MCF 10A (cell line): ENCODE measurements at regions not wholly inside any gene's neighbourhood (a gene's known extent, or its start where the extent isn't known, plus 50 kb on each side); places are given as distances from the start of the nearest gene placed in this dataset.

Experiments used
- BruUV-seq: library from RNA; stranded (reverse); fragments of 400-500 nt; replicated peaks from 2 replicates; lab custom pipeline; 2021; lab: Mats Ljungman, UMichigan
- CTCF ChIA-PET: fragments of 300-600 bp; sonication (Branson Sonifier 250); formaldehyde crosslinking; extraction: SDS; loops from one replicate; lab custom pipeline; 2021; ENCODE audit warnings: antibody characterized with exemption, inconsistent platforms; lab: Yijun Ruan, JAX
- POLR2A ChIA-PET: fragments of 300-600, 350-650 bp; sonication (Branson Sonifier 250); formaldehyde crosslinking; extraction: SDS; loops from one replicate; lab custom pipeline; 2020; ENCODE audit warnings: antibody characterized with exemption, inconsistent platforms; lab: Yijun Ruan, JAX
- DNase-seq: peaks from one replicate; pipeline ENCODE4 v3.0.0-alpha.2; 2018; ENCODE audit not compliant: unreplicated experiment
- H3K27ac Mint-ChIP-seq: one replicate; pipeline ENCODE4 v1.8.0; 2022; ENCODE audit warnings: mild to moderate bottlenecking, low read depth, mixed read lengths; ENCODE audit not compliant: unreplicated experiment
- H3K27me3 Mint-ChIP-seq: one replicate; pipeline ENCODE4 v1.8.0; 2022; ENCODE audit warnings: mixed read lengths; ENCODE audit not compliant: insufficient read depth, unreplicated experiment
- H3K36me3 Mint-ChIP-seq: one replicate; pipeline ENCODE4 v1.8.0; 2022; ENCODE audit warnings: mild to moderate bottlenecking, moderate library complexity, mixed read lengths; ENCODE audit not compliant: insufficient read depth, unreplicated experiment
- H3K4me1 Mint-ChIP-seq: one replicate; pipeline ENCODE4 v1.8.0; 2022; ENCODE audit warnings: mixed read lengths; ENCODE audit not compliant: insufficient read depth, unreplicated experiment
- H3K4me3 Mint-ChIP-seq: one replicate; pipeline ENCODE4 v1.8.0; 2022; ENCODE audit warnings: mild to moderate bottlenecking, moderate library complexity, mixed read lengths; ENCODE audit not compliant: unreplicated experiment
- H3K9me3 Mint-ChIP-seq: one replicate; pipeline ENCODE4 v1.8.0; 2022; ENCODE audit warnings: mixed read lengths; ENCODE audit not compliant: unreplicated experiment
- intact Hi-C: fragments of 100-400 bp; cut with micrococcal nuclease; formaldehyde crosslinking; loops from 2 replicates; pipeline ENCODE4 v1.14.1; 2022
- TF ChIP-seq, protein P1 (sequence below): fragments of 200-600 bp; IDR thresholded peaks from one replicate; pipeline ENCODE4 v1.8.0; 2022; ENCODE audit warnings: antibody characterized with exemption, mild to moderate bottlenecking; ENCODE audit not compliant: unreplicated experiment

DNA sequence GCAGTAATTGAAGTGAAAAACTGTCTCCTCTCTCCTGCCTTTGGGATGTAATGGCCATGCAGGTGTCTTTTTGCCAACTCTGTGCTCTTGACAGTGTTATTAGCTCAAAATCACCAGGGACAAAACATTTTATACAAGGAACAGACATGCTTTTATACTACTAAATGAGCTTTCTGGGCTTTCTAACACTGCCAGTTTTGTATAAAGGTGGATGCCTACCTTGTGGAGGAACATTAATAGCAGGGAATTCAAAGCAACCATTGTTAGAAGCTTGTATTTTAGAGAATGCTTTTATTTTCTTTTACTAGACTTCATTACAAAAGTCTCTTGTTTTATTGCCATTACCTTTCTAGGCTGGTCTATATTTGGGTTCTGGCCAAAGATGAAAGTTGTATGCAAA, 54.7 kb upstream of the ARSJ start:
- ChIA-PET POLR2A (no interaction called here), CTCF (no interaction called here)
- DNase-seq, result no peak
- no peak overlapping the region for H3K4me3 Mint-ChIP-seq
- no TSS peak for BruUV-seq
- H3K9me3 Mint-ChIP-seq, result no peaks in the 10 kb centered on the region
- H3K27ac Mint-ChIP-seq, result no peak overlapping the region
- TF ChIP-seq, protein P1, sequence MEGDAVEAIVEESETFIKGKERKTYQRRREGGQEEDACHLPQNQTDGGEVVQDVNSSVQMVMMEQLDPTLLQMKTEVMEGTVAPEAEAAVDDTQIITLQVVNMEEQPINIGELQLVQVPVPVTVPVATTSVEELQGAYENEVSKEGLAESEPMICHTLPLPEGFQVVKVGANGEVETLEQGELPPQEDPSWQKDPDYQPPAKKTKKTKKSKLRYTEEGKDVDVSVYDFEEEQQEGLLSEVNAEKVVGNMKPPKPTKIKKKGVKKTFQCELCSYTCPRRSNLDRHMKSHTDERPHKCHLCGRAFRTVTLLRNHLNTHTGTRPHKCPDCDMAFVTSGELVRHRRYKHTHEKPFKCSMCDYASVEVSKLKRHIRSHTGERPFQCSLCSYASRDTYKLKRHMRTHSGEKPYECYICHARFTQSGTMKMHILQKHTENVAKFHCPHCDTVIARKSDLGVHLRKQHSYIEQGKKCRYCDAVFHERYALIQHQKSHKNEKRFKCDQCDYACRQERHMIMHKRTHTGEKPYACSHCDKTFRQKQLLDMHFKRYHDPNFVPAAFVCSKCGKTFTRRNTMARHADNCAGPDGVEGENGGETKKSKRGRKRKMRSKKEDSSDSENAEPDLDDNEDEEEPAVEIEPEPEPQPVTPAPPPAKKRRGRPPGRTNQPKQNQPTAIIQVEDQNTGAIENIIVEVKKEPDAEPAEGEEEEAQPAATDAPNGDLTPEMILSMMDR, result no peak
- H3K36me3 Mint-ChIP-seq, result no peaks in the 10 kb centered on the region
- no peaks in the 10 kb centered on the region for H3K27me3 Mint-ChIP-seq
- no peaks in the 10 kb centered on the region for H3K4me1 Mint-ChIP-seq
- intact Hi-C loops, result no loop called here

DNA sequence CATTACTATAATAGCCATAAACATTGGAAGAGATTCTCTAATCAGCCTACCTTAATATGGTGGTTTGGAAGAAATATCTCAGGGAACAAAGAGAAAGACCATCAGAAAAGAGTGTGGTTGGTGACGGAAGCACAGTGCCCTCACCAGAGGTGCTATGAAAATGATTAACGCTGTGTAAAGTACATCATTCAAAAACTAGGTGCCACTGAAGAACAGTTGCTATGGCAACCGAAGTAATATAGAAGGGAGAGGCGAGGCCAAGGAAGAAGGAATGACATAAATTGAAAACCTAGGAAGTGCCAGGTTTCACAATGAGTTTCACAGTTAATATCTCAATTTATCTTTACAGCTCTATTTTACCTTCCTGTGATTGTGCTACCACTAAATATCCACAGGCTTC, 57.0 kb upstream of the ARSJ start:
- Mint-ChIP-seq H3K27me3 (no peaks in the 10 kb centered on the region), H3K4me1 (peaks cover 6% of the 10 kb centered on the region), H3K4me3 (no peak overlapping the region), H3K36me3 (no peaks in the 10 kb centered on the region), H3K9me3 (no peaks in the 10 kb centered on the region), H3K27ac (no peak overlapping the region)
- intact Hi-C loops, result no loop called here
- TF ChIP-seq, protein P1, result no peak
- DNase-seq, result no peak
- no TSS peak for BruUV-seq
- ChIA-PET CTCF (no interaction called here), POLR2A (no interaction called here)

DNA sequence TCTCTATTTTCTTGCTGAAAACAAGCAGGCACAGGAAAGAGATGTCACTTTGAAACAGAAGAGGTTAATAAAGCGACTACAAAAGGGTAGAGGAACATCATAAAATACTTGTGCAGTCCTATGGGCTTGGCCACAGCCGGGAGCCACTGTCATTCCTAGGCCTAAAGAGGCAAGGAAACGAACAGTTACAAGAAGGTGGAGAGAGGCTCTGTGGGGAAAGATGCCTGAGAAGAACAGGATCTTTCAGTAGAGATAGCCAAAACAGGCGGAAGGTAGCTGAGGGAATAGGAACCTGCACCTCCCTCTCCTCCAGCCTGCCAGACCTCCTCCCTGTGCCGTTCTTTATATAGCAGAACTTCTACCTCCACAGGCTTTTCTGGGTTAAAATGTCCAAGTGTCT, 57.4 kb upstream of the ARSJ start:
- BruUV-seq, result no TSS peak
- Mint-ChIP-seq H3K4me1 (peaks cover 6% of the 10 kb centered on the region), H3K4me3 (no peak overlapping the region), H3K9me3 (no peaks in the 10 kb centered on the region), H3K36me3 (no peaks in the 10 kb centered on the region), H3K27me3 (no peaks in the 10 kb centered on the region), H3K27ac (no peak overlapping the region)
- DNase-seq, result no peak
- TF ChIP-seq, protein P1, result no peak
- intact Hi-C loops, result no loop called here
- POLR2A ChIA-PET, result no interaction called here
- CTCF ChIA-PET, result no interaction called here

DNA sequence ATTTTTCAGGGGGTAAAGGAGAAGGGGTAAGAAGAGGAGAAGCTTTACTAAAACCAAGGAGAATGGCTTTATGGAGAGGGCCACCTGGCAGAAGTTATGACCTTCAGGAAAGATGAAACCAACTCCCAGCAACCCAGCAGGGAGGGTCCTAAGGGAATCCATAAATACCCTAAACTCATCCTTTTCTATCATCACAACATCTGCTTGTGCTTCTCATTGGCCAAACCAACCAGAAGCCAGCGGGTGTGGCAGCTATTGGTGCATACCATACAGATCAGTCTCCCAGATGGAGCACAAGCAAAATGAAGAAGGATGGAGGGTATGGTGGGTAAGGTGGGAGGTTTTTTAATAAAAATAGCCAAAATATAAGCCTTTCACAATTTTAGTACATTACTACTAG, 58.5 kb upstream of the ARSJ start:
- intact Hi-C loops, result no loop called here
- TF ChIP-seq, protein P1, result no peak
- Mint-ChIP-seq H3K9me3 (no peaks in the 10 kb centered on the region), H3K27ac (no peak overlapping the region), H3K36me3 (no peaks in the 10 kb centered on the region), H3K4me1 (peaks cover 10% of the 10 kb centered on the region), H3K4me3 (no peak overlapping the region), H3K27me3 (no peaks in the 10 kb centered on the region)
- no peak for DNase-seq
- ChIA-PET POLR2A (no interaction called here), CTCF (interaction anchor here (0.6 kb wide), 1 partner anchor 104 kb away, joined by 3 read pairs; no protein-coding TSS in a partner anchor)
- BruUV-seq, result no TSS peak
